ENCODE measurements at regions not wholly inside any gene's neighbourhood (a gene's known extent, or its start where the extent isn't known, plus 50 kb on each side); places are given as distances from the start of the nearest gene placed in this dataset.

DNA sequence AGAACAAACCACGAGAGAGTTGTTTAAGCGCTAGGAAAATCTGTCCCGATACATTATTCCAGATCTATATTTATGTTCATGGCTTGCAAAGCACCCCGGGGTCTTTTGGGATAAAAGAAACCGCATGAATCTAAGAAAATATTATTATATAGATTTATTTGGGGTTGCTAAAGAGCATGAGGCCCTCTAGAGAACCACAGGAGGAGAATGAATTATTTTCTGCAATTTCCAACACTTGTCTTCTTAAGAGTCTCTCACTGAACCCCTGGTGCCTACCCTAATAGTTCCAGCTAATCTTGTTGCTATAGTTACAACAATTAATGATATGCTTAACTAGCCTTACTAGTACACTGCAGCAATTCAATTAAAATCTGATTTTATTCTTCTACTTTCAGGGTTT lies 79.6 kb downstream of the ARRDC4 start:
- no peak for TF ChIP-seq GATA3 (IDR thresholded peaks at IDR 0.05; ENCODE audit: low read depth, low read length)
- no peak for TF ChIP-seq GATA2 (IDR thresholded peaks at IDR 0.05; ENCODE audit: low read depth, low read length)
